PC-3 (cell line): ENCODE measurements at regions not wholly inside any gene's neighbourhood (a gene's known extent, or its start where the extent isn't known, plus 50 kb on each side); places are given as distances from the start of the nearest gene placed in this dataset.

Source experiments
- EZH2 ChIP-seq: fragments of 300-600 bp; sonication (generic); IDR thresholded peaks from one replicate; pipeline ENCODE4 v1.6.1; 2017; ENCODE audit warnings: antibody characterized with exemption, mild to moderate bottlenecking, low read length; ENCODE audit not compliant: unreplicated experiment
- EZH2phosphoT487 ChIP-seq: fragments of 300-600 bp; sonication (generic); IDR thresholded peaks from 2 replicates; pipeline ENCODE4 v1.6.1; 2018; ENCODE audit warnings: mild to moderate bottlenecking, antibody characterized with exemption, low read length, borderline replicate concordance
- TF ChIP-seq, protein P1 (sequence below): fragments of 300-600 bp; sonication (generic); conservative IDR thresholded peaks from 2 replicates; pipeline ENCODE4 v1.5.1; 2017; ENCODE audit warnings: antibody characterized with exemption, low read depth, mild to moderate bottlenecking, low read length

DNA sequence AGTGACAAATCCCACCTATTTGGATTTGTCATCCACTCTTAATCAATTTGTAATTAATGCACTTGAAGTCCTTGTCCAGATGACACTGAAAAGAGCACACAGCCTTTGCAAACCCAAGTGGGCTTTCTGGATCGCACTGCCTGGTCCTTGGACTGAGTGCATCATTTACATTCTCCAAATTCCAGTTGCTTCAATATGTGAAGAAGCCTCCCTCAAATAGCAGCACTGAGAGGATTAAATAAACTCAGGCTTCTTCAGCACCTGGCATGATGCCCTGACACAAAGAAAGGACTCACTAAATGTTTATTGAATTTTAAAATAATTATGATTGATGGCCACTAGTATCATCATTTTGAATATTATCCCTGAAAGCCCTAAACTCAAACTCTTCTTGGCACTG lies 496.5 kb downstream of the VRK1 start:
- TF ChIP-seq, protein P1, sequence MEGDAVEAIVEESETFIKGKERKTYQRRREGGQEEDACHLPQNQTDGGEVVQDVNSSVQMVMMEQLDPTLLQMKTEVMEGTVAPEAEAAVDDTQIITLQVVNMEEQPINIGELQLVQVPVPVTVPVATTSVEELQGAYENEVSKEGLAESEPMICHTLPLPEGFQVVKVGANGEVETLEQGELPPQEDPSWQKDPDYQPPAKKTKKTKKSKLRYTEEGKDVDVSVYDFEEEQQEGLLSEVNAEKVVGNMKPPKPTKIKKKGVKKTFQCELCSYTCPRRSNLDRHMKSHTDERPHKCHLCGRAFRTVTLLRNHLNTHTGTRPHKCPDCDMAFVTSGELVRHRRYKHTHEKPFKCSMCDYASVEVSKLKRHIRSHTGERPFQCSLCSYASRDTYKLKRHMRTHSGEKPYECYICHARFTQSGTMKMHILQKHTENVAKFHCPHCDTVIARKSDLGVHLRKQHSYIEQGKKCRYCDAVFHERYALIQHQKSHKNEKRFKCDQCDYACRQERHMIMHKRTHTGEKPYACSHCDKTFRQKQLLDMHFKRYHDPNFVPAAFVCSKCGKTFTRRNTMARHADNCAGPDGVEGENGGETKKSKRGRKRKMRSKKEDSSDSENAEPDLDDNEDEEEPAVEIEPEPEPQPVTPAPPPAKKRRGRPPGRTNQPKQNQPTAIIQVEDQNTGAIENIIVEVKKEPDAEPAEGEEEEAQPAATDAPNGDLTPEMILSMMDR = no peak
- no peak for TF ChIP-seq EZH2phosphoT487
- TF ChIP-seq EZH2 = no peak
